ENCODE measurements at regions not wholly inside any gene's neighbourhood (a gene's known extent, or its start where the extent isn't known, plus 50 kb on each side); places are given as distances from the start of the nearest gene placed in this dataset.
A peak's percentile ranks its signal among the peaks of the same experiment; 100 is the strongest.

- TF ChIP-seq ELK1 (IDR thresholded peaks at IDR 0.05; ENCODE audit: low read depth, low read length): no peak
These were observed 298.0 kb upstream of the GALNT5 start (continued) for GRCh38 chr2:156959481-156959880.

GRCh38 chr2:156982615-156983014, 274.9 kb upstream of the GALNT5 start:
- DNase-seq (ENCODE audit: low read depth in 1 of 2, low spot score in 1 of 2) (no peak), FAIRE-seq (no peak), ATAC-seq (no peak)
- Histone ChIP-seq H3K4me1 (no peaks in the 10 kb centered on the region), H3K27ac (no peak overlapping the region), H3K4me2 (no peak overlapping the region), H3K4me3 (no peak overlapping the region), H3K9me3 (no peaks in the 10 kb centered on the region)
- POLR2A ChIA-PET: no interaction called here
- WGBS (ENCODE audit: missing lambda C conversion rate): 42% methylated on average over 2 of the region's 2 CpGs
- TF ChIP-seq POLR2AphosphoS2 (conservative IDR thresholded peaks at IDR 0.05; ENCODE audit: low read length): no peak
- TF ChIP-seq HMGXB4 (CRISPR knock-in tag; IDR thresholded peaks at IDR 0.05; ENCODE audit: borderline replicate concordance): no peak
- TF ChIP-seq FOSB (CRISPR knock-in tag; IDR thresholded peaks at IDR 0.05): no peak
- TF ChIP-seq HEYL (CRISPR knock-in tag; IDR thresholded peaks at IDR 0.05): no peak
- no peak for TF ChIP-seq CTCF (IDR thresholded peaks at IDR 0.05)
- CTCF ChIA-PET: no interaction called here

- peak in 1 of 2 experiments; percentile 5 for DNase-seq (ENCODE audit: low read depth in 1 of 2, low spot score in 1 of 2)
- Histone ChIP-seq H3K4me3 (no peak overlapping the region), H3K27ac (no peak overlapping the region), H3K4me2 (no peak overlapping the region), H3K9me3 (no peaks in the 10 kb centered on the region), H3K4me1 (no peaks in the 10 kb centered on the region)
- no peak; a peak in 2 of 6 replicates for ATAC-seq
- POLR2A ChIA-PET: no interaction called here
- WGBS (ENCODE audit: missing lambda C conversion rate): 36% methylated on average over 4 of the region's 4 CpGs
- FAIRE-seq: no peak
- CTCF ChIA-PET: no interaction called here
- TF ChIP-seq CHD4 (IDR thresholded peaks at IDR 0.05; ENCODE audit: borderline replicate concordance) (no peak), RAD21 (conservative IDR thresholded peaks at IDR 0.05 in 1 of 2, IDR thresholded peaks at IDR 0.05 in 1 of 2) (0 out of 5 replicates have a peak, but pooled peaks of 1 of the 2 experiments have one; percentile 4)
These were observed 271.0 kb upstream of the GALNT5 start for GRCh38 chr2:156986339-156986988.

- no peak for DNase-seq (ENCODE audit: low read depth in 1 of 2, low spot score in 1 of 2)
- H3K4me3 ChIP-seq: no peak overlapping the region
- no peaks in the 10 kb centered on the region for H3K4me1 ChIP-seq
- ChIA-PET POLR2A (no interaction called here), CTCF (no interaction called here)
- ATAC-seq: no peak
- no peak overlapping the region for H3K27ac ChIP-seq
- no peak for FAIRE-seq
- WGBS (ENCODE audit: missing lambda C conversion rate): 86% methylated on average over 4 of the region's 4 CpGs
- H3K9me3 ChIP-seq: no peaks in the 10 kb centered on the region
- TF ChIP-seq BHLHE40 (IDR thresholded peaks at IDR 0.05; ENCODE audit: low read depth, low read length): no peak
- TF ChIP-seq ATOH8 (CRISPR knock-in tag; IDR thresholded peaks at IDR 0.05; ENCODE audit: low read depth): no peak
- TF ChIP-seq NPAS2 (CRISPR knock-in tag; IDR thresholded peaks at IDR 0.05; ENCODE audit: borderline replicate concordance): no peak
- TF ChIP-seq FOXS1 (CRISPR knock-in tag; IDR thresholded peaks at IDR 0.05): no peak
- TF ChIP-seq SREBF2 (IDR thresholded peaks at IDR 0.05): no peak
- TF ChIP-seq MYC (IDR thresholded peaks at IDR 0.05; ENCODE audit: borderline replicate concordance, low read length): no peak
- no peak for TF ChIP-seq HEYL (CRISPR knock-in tag; IDR thresholded peaks at IDR 0.05)
- TF ChIP-seq ESRRA (IDR thresholded peaks at IDR 0.05; ENCODE audit: borderline replicate concordance, low read length): no peak
- TF ChIP-seq PBX3 (IDR thresholded peaks at IDR 0.05): no peak
- no peak for TF ChIP-seq EHMT2 (IDR thresholded peaks at IDR 0.05; ENCODE audit: low read depth)
- TF ChIP-seq BCL3 (IDR thresholded peaks at IDR 0.05): no peak
- TF ChIP-seq ZFP36 (IDR thresholded peaks at IDR 0.05; ENCODE audit: borderline replicate concordance, partially characterized antibody): no peak
- no peak for TF ChIP-seq SMC3 (IDR thresholded peaks at IDR 0.05)
- no peak for TF ChIP-seq E2F6 (IDR thresholded peaks at IDR 0.05; ENCODE audit: borderline replicate concordance, low read depth)
- TF ChIP-seq MAZ (IDR thresholded peaks at IDR 0.05; ENCODE audit: borderline replicate concordance, low read depth, low read length): no peak
- no peak overlapping the region for H3K4me2 ChIP-seq
These were observed 257.8 kb upstream of the GALNT5 start for GRCh38 chr2:156999661-157000060.

Measured in A549 (cell line).